ENCODE measurements at regions not wholly inside any gene's neighbourhood (a gene's known extent, or its start where the extent isn't known, plus 50 kb on each side); places are given as distances from the start of the nearest gene placed in this dataset.

DNA sequence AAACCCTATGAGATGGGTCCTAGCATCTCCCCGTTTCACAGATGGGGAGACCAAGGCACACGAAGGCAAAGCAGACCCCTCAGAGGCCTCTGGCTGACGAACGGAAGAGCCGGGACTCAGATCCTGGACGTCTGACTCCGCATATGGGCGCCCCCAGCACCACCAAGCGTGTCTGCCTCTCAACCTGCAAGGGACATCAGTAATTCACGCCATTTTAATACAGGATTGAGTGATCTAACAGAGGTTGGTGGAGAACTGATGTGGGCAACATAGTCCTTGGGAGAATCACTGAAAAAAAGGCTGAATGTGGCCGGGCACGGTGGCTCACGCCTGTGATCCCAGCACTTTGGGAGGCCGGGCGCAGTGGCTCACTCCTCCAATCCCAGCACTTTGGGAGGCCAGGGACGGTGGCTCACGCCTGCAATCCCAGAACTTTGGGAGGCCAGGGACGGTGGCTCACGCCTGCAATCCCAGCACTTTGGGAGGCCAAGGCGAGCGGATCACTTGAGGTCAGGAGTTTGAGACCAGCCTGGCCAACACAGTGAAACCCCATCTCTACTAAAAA lies 206.6 kb downstream of the DLL1 start:
- no peak for DNase-seq (ENCODE audit: low read depth in 2 of 2)

- no peak for DNase-seq (ENCODE audit: low read depth in 2 of 2)
These were observed 207.4 kb downstream of the DLL1 start for GRCh38 chr6:170083236-170084051.

- no peak for DNase-seq (ENCODE audit: low read depth in 2 of 2)
These were observed 208.2 kb downstream of the DLL1 start for GRCh38 chr6:170082531-170083187.

DNA sequence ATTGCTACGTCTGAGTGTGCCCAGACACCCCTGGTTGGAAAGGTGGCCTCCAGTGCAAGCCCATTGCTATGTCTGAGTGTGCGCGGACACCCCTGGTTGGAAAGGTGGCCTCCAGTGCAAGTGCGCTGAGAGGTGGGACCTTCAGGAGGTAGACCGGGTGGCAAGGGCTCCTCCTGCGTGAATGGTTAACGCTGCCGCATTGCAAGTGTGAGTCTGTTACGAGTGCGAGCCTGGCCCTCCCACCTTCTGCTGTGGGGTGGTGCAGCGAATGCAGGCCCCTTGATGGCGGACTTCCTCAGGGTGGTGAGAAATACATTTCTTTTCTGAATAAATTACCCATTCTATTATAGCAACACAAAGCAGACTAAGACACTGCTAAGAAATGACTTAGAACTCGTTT lies 208.8 kb downstream of the DLL1 start:
- DNase-seq (ENCODE audit: low read depth in 2 of 2) = no peak

DNA sequence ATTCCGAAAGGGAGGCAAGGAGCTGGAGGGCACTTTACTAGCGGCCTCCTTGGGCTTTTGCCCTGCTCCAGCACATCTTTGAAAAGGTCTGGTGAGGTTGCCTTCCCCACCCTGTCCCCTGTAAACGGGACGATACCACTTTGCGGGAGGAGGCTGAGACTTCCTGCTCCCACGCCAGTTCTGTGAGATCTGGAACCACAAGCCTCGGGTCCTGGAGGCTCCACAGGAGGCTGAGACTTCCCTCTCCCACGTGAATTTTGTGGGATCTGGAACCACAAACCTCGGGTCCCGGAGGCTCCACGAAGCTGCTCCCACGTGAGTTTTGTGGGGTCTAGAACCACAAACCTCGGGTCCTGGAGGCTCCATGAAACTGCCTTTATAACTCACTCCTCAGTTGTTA lies 209.3 kb downstream of the DLL1 start:
- no peak for DNase-seq (ENCODE audit: low read depth in 2 of 2)

- DNase-seq (ENCODE audit: low read depth in 2 of 2) = no peak
These were observed 210.0 kb downstream of the DLL1 start for GRCh38 chr6:170080828-170081371.

- no peak for DNase-seq (ENCODE audit: low read depth in 2 of 2)
These were observed 210.6 kb downstream of the DLL1 start for GRCh38 chr6:170080169-170080827.

DNA sequence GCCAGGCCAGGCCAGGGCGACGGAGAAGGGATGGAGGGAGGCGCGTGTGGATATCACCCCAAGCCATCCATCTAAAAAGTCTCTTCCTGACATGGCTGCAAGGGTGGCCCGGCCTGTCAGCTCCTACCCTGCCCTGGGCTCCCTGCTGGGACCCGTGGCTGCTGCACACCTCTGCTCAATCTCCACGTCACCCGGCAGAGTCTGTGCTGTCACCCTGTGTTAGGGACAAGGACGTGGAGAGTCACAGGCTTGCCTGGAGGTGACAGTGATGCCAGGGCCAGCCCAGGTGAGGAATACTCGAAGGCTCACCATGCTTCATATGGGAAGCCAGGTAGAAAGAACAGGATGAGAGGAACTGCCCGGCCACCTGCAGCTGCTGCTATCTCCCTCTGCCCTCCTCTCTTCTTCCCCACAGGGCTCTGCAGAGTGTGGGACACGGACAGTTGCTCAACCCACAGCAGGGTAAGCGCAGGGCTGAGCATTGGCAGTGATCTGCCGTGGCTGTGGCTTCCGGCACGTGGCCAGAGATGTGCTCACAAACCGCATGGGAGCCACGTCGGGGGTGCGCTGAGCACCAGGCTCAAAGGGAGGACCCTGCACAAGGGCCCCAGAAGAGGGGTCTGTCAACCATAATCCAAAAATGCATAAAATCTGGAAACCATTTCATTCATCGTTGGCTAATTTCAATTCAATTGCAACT lies 214.3 kb downstream of the DLL1 start:
- DNase-seq (ENCODE audit: low read depth in 2 of 2) = no peak

- DNase-seq (ENCODE audit: low read depth in 2 of 2) = no peak
These were observed 215.1 kb downstream of the DLL1 start for GRCh38 chr6:170075659-170076223.

DNA sequence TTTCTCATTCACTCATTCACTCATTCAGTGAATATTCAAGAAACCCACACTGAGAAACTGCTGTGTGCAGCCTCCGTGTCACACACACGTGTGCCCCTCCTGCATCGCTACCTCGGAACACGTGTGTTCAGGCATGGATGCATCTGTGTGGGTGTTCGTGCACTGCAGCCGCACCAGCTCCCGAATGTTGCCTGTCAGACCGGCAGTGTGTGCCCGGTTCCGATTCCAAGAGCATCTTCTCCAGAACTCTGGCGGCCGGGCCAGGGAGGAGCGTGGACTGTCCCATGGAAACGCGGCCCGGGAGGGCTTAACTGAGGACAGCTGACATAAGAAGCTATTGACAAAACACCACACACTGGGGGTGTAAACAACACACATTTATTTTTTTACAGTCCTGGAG lies 216.0 kb downstream of the DLL1 start:
- DNase-seq (ENCODE audit: low read depth in 2 of 2) = no peak

GRCh38 chr6:170074435-170074834 lies 216.4 kb downstream of the DLL1 start:
- DNase-seq (ENCODE audit: low read depth in 2 of 2) = no peak

DNA sequence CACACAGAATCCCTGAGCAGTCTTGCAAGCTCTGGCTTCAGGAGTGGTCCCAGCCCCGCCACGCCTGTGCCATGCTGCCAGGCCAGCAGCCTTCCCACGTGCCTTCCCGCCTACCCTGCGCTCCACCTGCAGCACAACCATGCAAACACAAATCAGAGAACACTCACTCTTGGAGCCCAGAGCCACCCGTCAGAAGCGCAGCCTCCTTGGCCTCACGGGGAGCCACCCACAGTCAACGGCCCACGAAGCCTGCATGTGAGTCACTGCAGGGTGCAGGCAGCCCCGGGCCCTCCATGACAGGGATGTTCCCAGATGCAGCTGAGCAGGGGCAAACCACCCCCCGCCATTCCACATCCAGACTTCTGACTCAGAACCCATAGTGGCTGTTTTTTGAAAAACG lies 217.0 kb downstream of the DLL1 start:
- no peak for DNase-seq (ENCODE audit: low read depth in 2 of 2)

- DNase-seq (ENCODE audit: low read depth in 2 of 2) = no peak
These were observed 218.6 kb downstream of the DLL1 start for GRCh38 chr6:170072246-170072645.

- DNase-seq (ENCODE audit: low read depth in 2 of 2) = no peak
These were observed 221.3 kb downstream of the DLL1 start for GRCh38 chr6:170069611-170070010.

GRCh38 chr6:170068496-170068895 lies 222.4 kb downstream of the DLL1 start:
- DNase-seq (ENCODE audit: low read depth in 2 of 2) = no peak

- DNase-seq (ENCODE audit: low read depth in 2 of 2) = no peak
These were observed 222.9 kb downstream of the DLL1 start for GRCh38 chr6:170067923-170068360.

DNA sequence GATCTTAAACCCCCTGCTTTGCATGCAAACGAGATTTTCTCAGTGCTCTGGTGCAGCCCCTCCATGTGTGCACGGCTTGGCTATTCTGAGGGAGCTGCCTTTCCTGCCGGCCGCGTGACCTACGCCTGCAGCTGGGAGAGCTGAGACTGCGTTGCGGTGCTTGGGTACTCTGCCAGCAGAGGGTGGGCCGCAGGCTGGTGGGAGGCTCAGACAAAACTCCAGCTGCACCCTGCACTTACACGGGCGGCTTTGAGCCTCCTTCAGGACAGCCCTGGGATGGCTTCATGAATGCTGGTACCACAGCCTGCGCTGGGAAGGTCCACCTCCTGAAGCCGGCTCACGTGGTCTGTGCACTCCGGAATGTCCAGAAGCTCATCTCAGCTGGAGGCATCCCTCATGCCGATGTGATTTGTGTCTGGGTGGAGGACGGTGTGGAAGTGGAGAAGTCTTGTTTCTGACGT lies 223.7 kb downstream of the DLL1 start:
- DNase-seq (ENCODE audit: low read depth in 2 of 2) = no peak

GRCh38 chr6:170066679-170067078 lies 224.2 kb downstream of the DLL1 start:
- no peak for DNase-seq (ENCODE audit: low read depth in 2 of 2)

GRCh38 chr6:170063851-170064602 lies 226.9 kb downstream of the DLL1 start:
- DNase-seq (ENCODE audit: low read depth in 2 of 2) = no peak

- DNase-seq (ENCODE audit: low read depth in 2 of 2) = no peak
These were observed 227.4 kb downstream of the DLL1 start for GRCh38 chr6:170063431-170063830.

DNA sequence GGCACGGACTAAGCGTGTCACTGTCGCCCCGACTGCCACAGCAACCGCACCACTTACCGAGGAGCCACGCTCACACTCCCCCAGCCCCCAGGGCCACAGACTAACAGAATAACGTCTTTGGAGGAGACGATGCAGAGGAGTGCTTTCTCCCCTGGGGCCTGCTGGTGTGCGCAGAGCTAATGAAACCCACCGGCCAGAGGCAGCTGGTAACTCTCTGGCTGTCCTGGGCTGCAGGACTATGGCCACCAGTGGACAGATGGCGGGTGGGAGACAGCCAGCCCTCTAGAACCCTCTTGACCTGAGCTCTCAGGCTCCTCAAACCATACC lies 228.0 kb downstream of the DLL1 start:
- DNase-seq (ENCODE audit: low read depth in 2 of 2) = no peak

Measured in fibroblast of skin of left biceps (primary cell).